OCI-LY3 (cell line): ENCODE measurements at regions not wholly inside any gene's neighbourhood (a gene's known extent, or its start where the extent isn't known, plus 50 kb on each side); places are given as distances from the start of the nearest gene placed in this dataset.

ENCODE experiments used
- CTCF ChIP-seq: fragments of 200-600, 300-600 bp; sonication (generic); IDR thresholded peaks from 2 replicates; pipeline ENCODE4 v1.5.1; 2014; ENCODE audit warnings: antibody characterized with exemption, low read length, low read depth
- EZH2phosphoT487 ChIP-seq: fragments of 200-600 bp; shearing (Covaris generic); IDR thresholded peaks from 2 replicates; pipeline ENCODE4 v1.6.1; 2018; ENCODE audit warnings: antibody characterized with exemption, mixed run types, low read depth

- TF ChIP-seq CTCF, result no peak
- TF ChIP-seq EZH2phosphoT487, result no peak
Observed at GRCh38 chr21:38048167-38048566, 131.9 kb upstream of the KCNJ6 start.
